Lower leg skin (tissue), 4 donors: ENCODE measurements at regions not wholly inside any gene's neighbourhood (a gene's known extent, or its start where the extent isn't known, plus 50 kb on each side); places are given as distances from the start of the nearest gene placed in this dataset.

Experiments
- DNase-seq, 2 donors: peaks; one replicate each; pipeline ENCODE4 v3.0.0-alpha.2; 2019; ENCODE audit warnings: low spot score in 2 of 2
- H3K4me3 ChIP-seq: fragments of 200-600 bp; sonication (generic); 2 replicates; pipeline ENCODE4 v1.5.1; 2017; ENCODE audit warnings: mild to moderate bottlenecking, low read depth; ENCODE audit not compliant: poor library complexity, severe bottlenecking
- POLR2A ChIP-seq, 2 donors: fragments of 450-650 bp; IDR thresholded peaks; one replicate each; pipeline ENCODE4 v1.6.1; 2016 to 2017; ENCODE audit warnings: antibody characterized with exemption in 2 of 2, mild to moderate bottlenecking in 1 of 2, moderate library complexity in 1 of 2
- WGBS, 2 donors: methylation state at CpG; one replicate each; pipeline ENCODE4 v1.1.5; 2018; 5-methylcytosine and 5-hydroxymethylcytosine counted together
- intact Hi-C: fragments of 100-400 bp; cut with DNase I; formaldehyde crosslinking; loops from one replicate; pipeline ENCODE4 v1.15.0; 2023; ENCODE audit warnings: low total_unique reads
- TF ChIP-seq, protein P1 (sequence below), 3 donors: fragments of 450-650 bp; IDR thresholded peaks; one replicate each; pipeline ENCODE4 v1.5.1; 2016; ENCODE audit warnings: antibody characterized with exemption in 3 of 3, mild to moderate bottlenecking in 3 of 3, moderate library complexity in 2 of 3

DNA sequence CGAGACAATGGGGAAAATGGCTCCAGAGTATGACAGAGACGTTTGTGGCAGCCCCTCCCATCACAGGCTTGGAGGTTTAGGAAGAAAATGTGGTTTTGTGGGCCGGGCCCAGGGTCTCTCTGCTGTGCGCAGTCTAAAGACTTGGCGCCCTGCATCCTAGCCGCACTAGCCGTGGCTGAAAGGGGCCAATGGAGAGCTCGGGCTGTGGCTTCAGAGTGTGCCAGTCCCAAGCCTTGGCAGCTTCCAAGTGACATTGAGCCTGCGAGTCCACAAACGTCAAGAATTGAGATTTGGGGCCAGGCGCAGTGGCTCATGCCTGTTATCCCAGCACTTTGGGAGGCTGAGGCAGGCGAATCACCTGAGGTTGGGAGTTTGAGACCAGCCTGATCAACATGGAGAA lies 513.1 kb downstream of the PCDH17 start:
- WGBS, 2 donors = 87 to 92% methylated on average over 12 of the region's 12 CpGs
- TF ChIP-seq, protein P1, sequence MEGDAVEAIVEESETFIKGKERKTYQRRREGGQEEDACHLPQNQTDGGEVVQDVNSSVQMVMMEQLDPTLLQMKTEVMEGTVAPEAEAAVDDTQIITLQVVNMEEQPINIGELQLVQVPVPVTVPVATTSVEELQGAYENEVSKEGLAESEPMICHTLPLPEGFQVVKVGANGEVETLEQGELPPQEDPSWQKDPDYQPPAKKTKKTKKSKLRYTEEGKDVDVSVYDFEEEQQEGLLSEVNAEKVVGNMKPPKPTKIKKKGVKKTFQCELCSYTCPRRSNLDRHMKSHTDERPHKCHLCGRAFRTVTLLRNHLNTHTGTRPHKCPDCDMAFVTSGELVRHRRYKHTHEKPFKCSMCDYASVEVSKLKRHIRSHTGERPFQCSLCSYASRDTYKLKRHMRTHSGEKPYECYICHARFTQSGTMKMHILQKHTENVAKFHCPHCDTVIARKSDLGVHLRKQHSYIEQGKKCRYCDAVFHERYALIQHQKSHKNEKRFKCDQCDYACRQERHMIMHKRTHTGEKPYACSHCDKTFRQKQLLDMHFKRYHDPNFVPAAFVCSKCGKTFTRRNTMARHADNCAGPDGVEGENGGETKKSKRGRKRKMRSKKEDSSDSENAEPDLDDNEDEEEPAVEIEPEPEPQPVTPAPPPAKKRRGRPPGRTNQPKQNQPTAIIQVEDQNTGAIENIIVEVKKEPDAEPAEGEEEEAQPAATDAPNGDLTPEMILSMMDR (IDR thresholded peaks at IDR 0.05) = no peak
- TF ChIP-seq POLR2A (IDR thresholded peaks at IDR 0.05) = no peak
- intact Hi-C loops = no loop called here
- H3K4me3 ChIP-seq = no peak overlapping the region
- no peak for DNase-seq

DNA sequence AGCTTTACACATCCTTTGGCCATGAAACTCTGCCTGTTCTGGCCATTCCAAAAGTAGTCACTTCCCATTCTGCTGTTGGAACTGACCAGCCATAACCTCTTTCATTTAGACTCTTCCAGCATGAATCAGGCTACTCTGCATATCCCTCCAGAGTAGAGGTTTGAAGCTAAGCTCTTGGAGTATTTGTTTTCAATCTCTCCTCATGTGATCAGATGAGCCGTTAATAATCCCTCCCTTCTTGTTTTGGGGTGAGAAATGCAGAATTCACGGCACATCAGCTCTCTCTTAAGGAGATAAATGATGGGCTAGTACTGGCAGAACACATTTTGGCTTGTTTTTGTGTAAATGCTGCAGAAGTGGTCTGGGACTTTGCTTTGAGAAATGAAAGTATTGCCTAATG lies 519.9 kb downstream of the PCDH17 start:
- H3K4me3 ChIP-seq = no peak overlapping the region
- no peak for DNase-seq
- TF ChIP-seq, protein P1 (IDR thresholded peaks at IDR 0.05) = no peak
- no peak for TF ChIP-seq POLR2A (IDR thresholded peaks at IDR 0.05)
- intact Hi-C loops = no loop called here
- WGBS, 2 donors = 69 to 70% methylated on average over 2 of the region's 2 CpGs

GRCh38 chr13:58160980-58161379 lies 529.4 kb downstream of the PCDH17 start:
- TF ChIP-seq, protein P1 (IDR thresholded peaks at IDR 0.05) = no peak
- no peak for DNase-seq
- intact Hi-C loops = no loop called here
- H3K4me3 ChIP-seq = no peak overlapping the region

DNA sequence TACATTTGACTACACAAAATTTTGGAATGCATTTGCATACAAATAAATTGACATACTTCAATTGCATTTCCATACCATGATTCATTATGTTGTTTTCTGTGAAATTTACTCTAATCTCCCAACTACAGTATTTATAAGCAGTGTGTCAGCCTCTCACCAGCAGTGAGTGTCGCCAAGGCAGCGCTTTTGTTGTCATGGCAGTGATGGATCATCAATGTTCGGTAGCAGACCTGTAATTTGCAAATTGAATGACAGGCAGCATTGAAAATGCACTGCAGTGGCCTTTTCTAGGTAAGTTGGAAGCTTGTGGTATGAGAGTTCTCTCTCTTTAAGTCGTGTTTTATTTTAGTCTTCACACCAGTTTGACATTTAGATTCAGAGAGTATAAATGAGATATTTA lies 534.1 kb downstream of the PCDH17 start:
- H3K4me3 ChIP-seq = no peak overlapping the region
- intact Hi-C loops = no loop called here
- DNase-seq = no peak
- TF ChIP-seq POLR2A (IDR thresholded peaks at IDR 0.05) = no peak
- TF ChIP-seq, protein P1 (IDR thresholded peaks at IDR 0.05) = no peak
- 34 to 50% methylated on average over 4 of the region's 4 CpGs for WGBS, 2 donors

DNA sequence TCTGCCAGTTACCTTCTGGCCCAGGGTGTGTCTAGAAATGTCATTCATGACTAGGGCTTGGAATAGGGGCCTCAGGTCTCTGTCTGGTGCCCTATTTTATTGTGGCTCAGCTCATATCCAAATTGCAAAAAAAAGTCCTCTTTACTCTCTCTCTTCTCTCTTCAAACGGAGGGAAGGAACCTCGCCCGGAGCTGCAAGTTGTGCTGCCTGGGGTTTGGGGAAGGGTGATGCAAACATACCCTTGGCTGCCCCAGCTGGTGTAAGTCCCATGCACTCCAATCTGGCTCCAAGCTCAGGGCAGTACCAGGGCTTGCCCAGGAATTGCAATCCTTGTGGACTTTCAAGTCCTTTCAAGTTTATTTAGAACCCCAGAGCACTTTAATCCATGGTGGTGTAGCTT lies 549.6 kb downstream of the PCDH17 start:
- no peak for DNase-seq
- TF ChIP-seq, protein P1 (IDR thresholded peaks at IDR 0.05) = no peak
- no peak for TF ChIP-seq POLR2A (IDR thresholded peaks at IDR 0.05)
- intact Hi-C loops = no loop called here
- 89 to 90% methylated on average over 3 of the region's 3 CpGs for whole genome bisulfite sequencing, 2 donors
- no peak overlapping the region for H3K4me3 ChIP-seq

DNA sequence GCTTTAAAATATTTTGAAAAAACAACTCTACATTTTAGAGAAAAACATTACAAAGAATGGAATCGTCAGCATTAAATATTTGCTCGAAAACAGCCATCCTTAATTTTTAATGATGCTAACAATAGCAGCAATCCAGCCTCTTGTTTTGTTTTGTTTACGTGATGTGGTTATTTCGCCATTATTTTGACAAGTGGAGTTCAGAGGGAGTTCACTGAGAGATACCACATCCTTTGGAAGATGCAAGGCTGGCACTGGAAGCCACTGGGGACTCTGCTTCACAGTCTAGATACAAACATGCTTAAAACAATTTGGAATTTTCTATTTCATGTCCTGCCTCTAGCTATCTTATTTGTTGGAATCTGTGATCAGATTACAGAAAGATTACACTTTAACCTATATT lies 556.3 kb downstream of the PCDH17 start:
- DNase-seq = no peak
- intact Hi-C loops = no loop called here
- 74 to 78% methylated on average over 4 of the region's 4 CpGs for WGBS, 2 donors
- no peak for TF ChIP-seq POLR2A (IDR thresholded peaks at IDR 0.05)
- TF ChIP-seq, protein P1 (IDR thresholded peaks at IDR 0.05) = no peak
- no peak overlapping the region for H3K4me3 ChIP-seq
